Stimulated activated CD4-positive, alpha-beta T cell treated with anti-CD3 and anti-CD28 coated beads, Interleukin-2, amount 100 ng/mL, for 4 hours (primary cell): ENCODE measurements at regions not wholly inside any gene's neighbourhood (a gene's known extent, or its start where the extent isn't known, plus 50 kb on each side); places are given as distances from the start of the nearest gene placed in this dataset.

Experiments
- DNase-seq: peaks from one replicate; pipeline ENCODE4 v3.0.0-alpha.2; 2020; ENCODE audit warnings: low read depth

DNA sequence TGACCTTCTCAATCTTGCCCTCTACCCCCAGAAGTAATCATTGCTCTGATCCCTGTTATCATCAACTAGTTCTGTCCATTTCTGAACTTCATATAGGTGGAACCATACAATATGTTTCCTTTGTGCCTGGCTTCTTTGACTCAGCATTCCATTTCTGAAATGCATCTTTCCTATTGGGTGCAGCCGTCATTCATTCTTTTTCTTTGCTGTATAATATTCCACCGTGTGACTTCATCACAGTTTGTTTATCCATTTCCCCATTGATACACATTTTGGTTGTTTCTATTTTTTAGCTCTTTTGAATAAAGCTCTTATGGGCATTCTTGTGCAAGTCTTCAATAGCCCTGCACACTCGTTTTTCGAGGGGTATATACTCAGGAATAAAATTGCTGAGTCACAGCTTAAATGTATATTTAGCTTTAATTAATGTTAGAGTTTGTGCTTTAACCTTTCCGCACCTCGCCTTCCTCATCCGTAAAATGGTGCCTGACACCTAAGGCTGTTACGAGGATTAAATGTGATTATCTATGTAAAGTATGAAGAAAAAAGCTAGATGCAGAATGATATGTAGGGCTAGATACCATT is 491.6 kb downstream of the MIAT start:
- no peak for DNase-seq

DNA sequence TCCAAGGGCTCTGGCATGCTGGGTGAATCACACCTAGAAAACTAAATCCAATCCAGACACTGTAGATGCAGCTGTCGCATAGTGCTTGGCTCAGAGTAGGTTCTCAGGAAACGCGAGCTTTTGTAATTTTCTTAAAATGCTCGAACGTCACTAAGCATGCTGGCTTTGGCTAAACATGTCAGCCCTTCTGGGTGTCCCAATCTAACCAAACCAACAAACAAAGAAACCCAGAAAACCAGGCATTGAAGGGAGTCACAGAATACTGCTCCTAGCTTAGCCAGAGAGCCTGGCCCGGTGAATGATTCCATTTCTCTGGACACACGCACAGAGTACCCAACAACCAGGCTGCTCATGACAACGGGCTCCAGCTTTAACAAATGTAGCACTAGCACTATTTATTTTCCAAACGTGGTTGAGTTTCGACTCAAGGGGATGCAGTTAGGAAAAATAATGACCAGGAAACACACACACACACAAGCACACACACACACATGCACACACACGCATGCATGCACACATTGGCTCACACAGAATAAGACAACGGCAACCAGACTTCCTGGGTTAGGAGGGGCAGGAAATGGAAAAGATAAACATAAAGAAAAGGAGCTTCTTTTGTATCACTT is 492.6 kb downstream of the MIAT start:
- DNase-seq, result no peak

DNA sequence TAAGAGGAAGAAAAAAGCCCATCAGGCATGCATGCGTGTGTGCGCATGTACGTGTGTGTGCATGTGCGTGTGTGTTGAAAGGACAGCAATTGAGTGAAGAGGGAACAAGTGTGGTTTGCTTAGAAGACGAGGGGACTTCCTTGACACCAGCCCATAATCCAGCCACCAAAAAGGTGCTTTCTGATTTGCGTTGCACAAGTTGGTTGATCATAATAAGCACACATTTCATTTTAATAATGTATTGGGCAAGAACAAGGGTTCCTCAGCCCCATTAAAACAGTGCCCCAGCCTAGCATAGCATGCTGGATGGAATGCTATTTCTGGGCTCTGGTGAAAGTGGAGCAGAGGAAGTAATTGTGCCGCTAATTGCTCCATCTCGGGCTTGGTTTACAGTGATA is 493.2 kb downstream of the MIAT start:
- no peak for DNase-seq

- no peak for DNase-seq
Measured at GRCh38 chr22:27151407-27151806, 494.0 kb downstream of the MIAT start.

- DNase-seq, result no peak
Measured at GRCh38 chr22:27152033-27152432, 494.6 kb downstream of the MIAT start.

DNA sequence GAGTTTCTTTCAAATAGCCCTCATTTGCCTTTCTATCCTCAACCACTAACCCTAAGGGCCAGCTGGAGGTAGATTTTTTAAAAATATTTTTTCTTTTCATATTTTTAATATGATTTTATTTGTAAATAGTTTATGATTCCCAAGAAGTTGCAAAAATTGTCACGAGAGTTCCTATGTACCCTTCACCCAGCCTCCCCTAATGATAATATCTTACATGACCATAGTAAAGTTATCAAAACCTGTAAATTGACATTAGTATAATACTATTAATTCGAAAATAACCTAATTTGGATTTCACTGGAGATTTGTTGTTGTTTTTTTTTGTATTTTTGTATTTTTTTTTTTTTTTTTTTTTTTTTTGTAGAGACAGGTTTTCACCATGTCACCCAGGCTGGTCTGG is 495.5 kb downstream of the MIAT start:
- DNase-seq, result no peak

GRCh38 chr22:27153386-27153785 is 496.0 kb downstream of the MIAT start:
- no peak for DNase-seq

DNA sequence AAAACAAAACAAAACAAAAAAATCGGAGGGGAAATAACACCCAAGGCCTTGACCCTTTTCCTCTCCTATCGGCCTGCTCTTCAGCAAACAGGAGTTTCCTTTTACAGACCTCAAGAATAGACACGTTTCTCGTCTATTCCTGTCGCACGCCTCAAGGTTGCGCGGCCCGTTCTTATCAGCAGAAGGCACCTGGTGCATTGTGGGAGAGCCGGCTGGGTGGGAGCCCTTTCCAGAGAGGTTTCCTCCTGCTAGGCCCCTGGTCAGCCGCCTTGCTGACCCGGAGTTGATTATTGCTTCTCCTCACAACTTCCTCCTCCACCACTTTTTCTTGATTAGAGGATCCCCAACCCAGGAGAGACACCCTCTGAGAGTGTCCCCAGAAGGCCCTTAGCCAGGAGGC is 497.3 kb downstream of the MIAT start:
- no peak for DNase-seq

GRCh38 chr22:27156821-27157489 is 499.6 kb downstream of the MIAT start:
- no peak for DNase-seq

- DNase-seq, result no peak
Measured at GRCh38 chr22:27157666-27158370, 500.4 kb downstream of the MIAT start.

DNA sequence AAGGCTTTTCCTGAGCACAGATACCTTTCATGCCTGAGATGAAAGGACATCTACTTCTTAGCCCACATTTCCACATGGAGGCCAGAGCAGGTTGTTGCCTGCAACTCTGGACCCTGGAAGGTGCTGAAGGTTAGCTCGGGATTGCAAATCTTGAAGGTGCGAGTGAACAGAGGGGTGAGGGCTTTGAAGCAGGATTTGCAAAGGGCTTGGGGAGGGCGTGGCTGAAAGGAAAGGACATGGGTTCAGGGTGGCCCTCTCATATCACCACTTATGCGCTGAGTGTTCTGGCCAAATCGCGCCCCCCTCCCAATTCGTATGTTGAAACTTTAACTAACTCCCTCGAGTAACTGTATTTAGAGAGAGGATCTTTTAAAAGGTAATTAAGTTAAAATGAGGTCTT is 501.6 kb downstream of the MIAT start:
- DNase-seq, result no peak

GRCh38 chr22:27159716-27160295 is 502.4 kb downstream of the MIAT start:
- DNase-seq, result no peak

DNA sequence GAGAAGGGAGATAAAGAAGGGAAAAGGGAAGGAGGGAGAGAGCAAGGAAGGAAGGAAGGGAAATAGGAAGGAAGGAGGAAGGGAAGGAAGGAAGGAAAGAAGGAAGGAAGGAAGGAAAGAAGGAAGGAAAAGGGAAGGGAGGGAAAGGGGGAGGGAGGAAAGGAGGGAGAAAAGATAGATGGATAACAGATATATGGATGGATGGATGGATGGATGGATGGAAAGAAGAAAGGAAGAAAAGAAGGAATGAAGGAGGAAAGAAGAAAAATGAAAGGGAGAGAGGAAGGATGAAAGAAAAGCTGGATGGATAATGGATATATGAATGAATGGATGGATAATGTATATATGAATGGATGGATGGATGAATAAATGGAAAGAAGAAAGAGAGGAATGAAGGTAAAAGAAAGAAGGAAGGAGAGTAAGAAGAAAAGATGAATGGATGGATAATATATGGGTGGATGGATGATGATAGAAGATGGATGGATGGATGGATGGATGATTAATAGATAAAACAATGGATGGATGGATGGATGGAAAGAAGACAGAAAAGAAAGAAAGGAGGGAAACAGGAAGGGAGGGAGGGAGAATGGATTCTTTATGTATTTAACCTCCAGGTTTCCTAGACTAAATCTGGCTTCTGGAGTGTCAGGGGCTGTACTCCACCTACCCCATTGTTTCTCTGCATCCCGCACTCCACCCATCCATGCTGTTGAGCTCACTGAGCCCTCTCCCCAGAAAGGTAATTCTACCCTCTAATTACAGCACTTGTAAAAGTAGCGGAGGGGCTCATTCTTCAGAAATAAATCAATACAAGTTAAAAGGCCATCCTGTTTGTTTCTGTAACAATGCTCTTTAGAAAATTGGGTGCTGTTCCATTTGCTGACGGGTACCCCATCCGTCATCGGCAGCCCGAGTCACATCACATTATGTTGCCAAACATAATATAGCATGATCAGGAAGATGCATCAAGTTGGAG is 506.1 kb downstream of the MIAT start:
- DNase-seq, result no peak

- no peak for DNase-seq
Measured at GRCh38 chr22:27164781-27165503, 507.6 kb downstream of the MIAT start.

DNA sequence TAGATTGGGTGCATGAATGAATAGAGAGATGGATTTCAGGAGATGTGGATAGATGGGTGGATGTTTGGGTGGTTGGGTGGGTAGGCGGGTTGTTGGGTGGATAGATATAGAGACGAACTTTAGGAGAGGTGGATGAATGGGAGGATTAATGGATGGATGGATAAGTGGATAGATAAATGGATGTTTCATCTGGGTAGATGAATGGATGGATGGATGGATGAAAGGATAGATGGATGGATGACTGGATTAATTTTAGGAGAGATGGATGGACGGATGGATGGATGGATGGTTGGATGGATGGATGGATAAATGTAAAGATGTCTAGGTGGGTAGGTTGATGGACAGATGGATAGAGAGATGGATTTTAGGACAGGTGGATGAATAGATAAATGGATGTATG is 511.3 kb downstream of the MIAT start:
- no peak for DNase-seq

DNA sequence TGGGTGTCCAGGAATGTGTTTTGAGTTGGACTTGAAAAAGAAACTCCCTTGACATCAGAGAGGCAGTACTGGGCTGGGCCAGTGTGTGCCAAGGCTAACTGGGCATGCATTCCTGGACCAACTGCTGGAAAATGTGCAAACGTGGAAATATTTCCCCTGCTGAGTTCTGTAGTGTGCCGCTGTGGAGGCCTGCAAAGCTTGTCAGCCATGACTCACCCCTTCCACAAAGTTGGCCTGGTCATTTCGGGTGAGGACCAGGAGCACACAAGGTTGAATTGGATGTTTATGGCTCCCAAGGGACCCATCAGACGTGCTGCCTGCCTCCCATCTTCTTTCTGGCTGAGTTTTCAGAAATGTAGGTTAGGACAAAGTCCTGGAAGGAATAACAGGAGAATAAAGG is 513.1 kb downstream of the MIAT start:
- DNase-seq, result no peak

- DNase-seq, result no peak
Measured at GRCh38 chr22:27171212-27171611, 513.8 kb downstream of the MIAT start.

GRCh38 chr22:27173530-27173929 is 516.1 kb downstream of the MIAT start:
- no peak for DNase-seq

- DNase-seq, result no peak
Measured at GRCh38 chr22:27175021-27175838, 517.8 kb downstream of the MIAT start.

GRCh38 chr22:27175974-27176373 is 518.6 kb downstream of the MIAT start:
- no peak for DNase-seq
